Coronary artery (tissue), 2 donors: ENCODE measurements at regions not wholly inside any gene's neighbourhood (a gene's known extent, or its start where the extent isn't known, plus 50 kb on each side); places are given as distances from the start of the nearest gene placed in this dataset.

Experiments
- DNase-seq: peaks from one replicate; pipeline ENCODE4 v3.0.0-alpha.2; 2017; ENCODE audit warnings: low spot score
- H3K27ac ChIP-seq, 2 donors: fragments of 200-600 bp; sonication (generic); one replicate each; pipeline ENCODE4 v1.5.1; 2016 to 2019
- H3K4me3 ChIP-seq: fragments of 200-600 bp; sonication (generic); 2 replicates; pipeline ENCODE4 v1.5.1; 2016; ENCODE audit warnings: mild to moderate bottlenecking, moderate library complexity
- TF ChIP-seq, protein P1 (sequence below): fragments of 200-600 bp; sonication (generic); IDR thresholded peaks from one replicate; pipeline ENCODE4 v1.5.1; 2019; ENCODE audit warnings: antibody characterized with exemption

DNA sequence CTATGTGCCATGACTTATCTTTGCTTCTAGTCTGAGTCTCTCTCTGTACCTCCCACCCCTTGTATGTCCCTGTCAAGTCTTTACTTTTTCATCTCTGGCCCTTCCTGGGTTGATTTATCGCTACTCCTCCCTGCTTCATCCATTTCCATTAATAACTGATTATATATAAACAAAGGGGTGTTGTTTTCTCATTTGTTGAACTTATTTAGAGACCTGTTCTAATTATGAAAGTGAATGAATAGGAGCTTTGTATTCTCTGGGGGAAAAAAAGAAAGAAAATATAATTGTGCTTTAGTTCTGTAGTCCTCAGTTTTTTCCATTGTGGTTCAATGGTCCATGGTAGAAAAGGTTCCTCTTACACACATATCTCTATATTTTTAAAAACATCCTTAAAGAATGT, 328.9 kb upstream of the PPP2R3A start:
- Histone ChIP-seq H3K27ac (no peak overlapping the region), H3K4me3 (no peak overlapping the region)
- TF ChIP-seq, protein P1, sequence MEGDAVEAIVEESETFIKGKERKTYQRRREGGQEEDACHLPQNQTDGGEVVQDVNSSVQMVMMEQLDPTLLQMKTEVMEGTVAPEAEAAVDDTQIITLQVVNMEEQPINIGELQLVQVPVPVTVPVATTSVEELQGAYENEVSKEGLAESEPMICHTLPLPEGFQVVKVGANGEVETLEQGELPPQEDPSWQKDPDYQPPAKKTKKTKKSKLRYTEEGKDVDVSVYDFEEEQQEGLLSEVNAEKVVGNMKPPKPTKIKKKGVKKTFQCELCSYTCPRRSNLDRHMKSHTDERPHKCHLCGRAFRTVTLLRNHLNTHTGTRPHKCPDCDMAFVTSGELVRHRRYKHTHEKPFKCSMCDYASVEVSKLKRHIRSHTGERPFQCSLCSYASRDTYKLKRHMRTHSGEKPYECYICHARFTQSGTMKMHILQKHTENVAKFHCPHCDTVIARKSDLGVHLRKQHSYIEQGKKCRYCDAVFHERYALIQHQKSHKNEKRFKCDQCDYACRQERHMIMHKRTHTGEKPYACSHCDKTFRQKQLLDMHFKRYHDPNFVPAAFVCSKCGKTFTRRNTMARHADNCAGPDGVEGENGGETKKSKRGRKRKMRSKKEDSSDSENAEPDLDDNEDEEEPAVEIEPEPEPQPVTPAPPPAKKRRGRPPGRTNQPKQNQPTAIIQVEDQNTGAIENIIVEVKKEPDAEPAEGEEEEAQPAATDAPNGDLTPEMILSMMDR, result no peak
- DNase-seq, result no peak

DNA sequence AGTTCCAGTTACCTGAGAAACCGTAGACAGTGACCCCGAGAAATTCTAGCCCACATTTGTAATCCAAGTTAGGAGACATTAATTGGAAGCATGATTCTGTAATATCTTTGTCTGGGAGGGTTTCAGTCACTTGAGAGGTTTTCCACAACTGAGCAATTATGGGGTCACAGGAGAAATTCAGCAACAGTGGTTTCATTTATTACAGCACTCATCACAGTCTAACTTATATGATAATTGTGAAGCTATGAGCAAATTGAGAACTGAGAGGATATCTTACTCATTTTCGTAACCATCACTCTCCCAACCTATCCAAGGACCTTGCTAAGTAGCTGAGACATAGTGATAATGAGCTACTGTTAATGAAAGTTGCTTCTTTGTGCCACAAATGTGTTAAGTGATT, 328.5 kb upstream of the PPP2R3A start:
- Histone ChIP-seq H3K4me3 (no peak overlapping the region), H3K27ac (no peak overlapping the region)
- TF ChIP-seq, protein P1, result no peak
- no peak for DNase-seq

DNA sequence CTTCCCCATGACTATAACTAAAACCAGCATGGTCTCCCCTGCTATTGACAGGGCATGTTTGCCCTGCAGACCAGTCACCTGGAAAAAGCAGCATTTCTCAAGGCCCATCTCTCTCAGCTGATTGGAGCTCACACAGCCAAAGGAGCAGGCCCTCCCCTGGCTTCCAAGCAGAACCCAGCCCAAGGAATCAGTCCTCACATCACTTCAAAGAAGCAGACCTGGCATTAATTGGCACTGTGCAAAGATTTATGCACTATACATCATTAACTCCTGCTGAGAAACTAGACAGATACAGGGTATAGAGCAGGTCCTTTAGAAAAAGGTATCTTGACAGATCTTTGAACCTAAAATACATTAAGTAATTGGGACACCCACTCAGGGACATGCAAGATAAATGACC, 323.8 kb upstream of the PPP2R3A start:
- no peak for DNase-seq
- no peak overlapping the region for H3K27ac ChIP-seq
- no peak overlapping the region for H3K4me3 ChIP-seq
- TF ChIP-seq, protein P1, result no peak

DNA sequence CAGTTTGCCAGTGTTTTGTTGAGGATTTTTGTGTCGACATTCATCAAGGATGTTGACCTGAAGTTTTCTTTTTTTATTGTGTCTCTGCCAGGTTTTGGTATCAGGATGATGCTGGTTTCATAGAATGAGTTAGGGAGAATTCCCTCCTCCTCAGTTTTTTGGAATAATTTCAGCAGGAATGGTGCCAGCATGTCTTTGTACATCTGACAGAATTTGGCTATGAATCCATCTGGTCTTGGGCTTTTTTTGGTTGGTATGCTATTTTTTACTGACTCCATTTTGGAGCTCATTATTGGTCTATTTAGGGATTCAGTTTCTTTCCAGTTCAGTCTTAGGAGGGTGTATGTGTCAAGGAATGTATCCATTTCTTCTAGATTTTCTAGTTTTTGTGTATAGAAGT, 320.0 kb upstream of the PPP2R3A start:
- Histone ChIP-seq H3K27ac (no peak overlapping the region), H3K4me3 (no peak overlapping the region)
- no peak for DNase-seq
- TF ChIP-seq, protein P1, result no peak

DNA sequence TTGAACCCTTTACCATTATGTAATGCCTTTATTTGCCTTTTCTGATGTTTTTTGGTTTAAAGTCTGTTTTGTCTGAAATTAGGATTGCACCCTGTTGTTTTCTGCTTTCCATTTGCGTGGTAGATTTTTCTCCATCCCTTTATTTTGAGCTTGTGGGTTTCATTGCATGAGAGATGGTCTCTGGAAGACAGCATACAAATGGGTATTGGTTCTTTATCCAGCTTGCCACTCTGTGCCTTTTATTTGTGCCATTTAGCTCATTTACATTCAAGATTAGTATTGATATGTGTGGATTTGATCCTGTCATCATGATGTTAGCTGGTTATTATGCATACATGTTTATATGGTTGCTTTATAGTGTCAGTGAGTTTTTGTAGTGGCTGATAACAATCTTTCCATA, 318.7 kb upstream of the PPP2R3A start:
- no peak overlapping the region for H3K27ac ChIP-seq
- no peak overlapping the region for H3K4me3 ChIP-seq
- TF ChIP-seq, protein P1, result no peak
- DNase-seq, result no peak

DNA sequence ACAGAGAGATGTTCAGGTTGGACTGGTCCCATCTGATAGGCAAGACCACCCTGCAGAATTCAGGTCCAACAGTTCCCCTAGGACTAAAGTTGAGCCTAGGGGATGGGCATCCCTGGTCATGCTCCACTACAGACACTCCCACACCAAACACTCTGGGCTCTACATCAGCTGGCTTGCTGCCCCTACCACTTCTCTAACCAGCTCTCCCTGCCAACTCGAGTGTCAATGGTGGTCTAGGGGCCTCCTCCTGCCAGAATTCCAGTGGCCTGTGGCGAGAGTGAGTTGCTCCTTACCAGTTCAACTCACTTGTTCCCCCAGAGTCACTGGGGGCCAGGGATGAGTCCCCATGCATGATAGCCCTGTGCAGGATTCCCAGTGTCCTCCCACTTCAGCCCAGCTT, 316.2 kb upstream of the PPP2R3A start:
- DNase-seq, result no peak
- Histone ChIP-seq H3K27ac (no peak overlapping the region), H3K4me3 (no peak overlapping the region)
- TF ChIP-seq, protein P1, result no peak

DNA sequence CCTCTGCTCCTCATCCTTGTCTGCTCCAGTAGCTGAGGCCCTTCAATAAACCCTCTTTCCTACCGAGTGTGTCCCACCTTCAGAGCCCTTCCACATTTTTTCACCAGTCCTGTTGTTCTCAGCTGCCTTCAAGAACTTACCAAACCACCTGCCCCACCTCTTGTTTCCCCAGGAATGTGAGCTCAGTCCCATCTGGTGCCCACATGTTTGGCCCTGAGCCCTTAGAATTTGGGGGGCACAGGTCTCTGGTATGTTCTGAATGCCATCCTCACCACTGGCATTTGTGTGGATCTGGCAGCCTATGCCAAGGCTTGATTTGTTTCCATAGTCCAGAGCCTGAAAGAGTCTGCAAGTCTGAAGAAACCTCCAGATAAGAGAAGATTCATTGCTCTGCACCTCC, 315.2 kb upstream of the PPP2R3A start:
- DNase-seq, result no peak
- H3K4me3 ChIP-seq, result no peak overlapping the region
- TF ChIP-seq, protein P1, result no peak
- H3K27ac ChIP-seq, result no peak overlapping the region
